ENCODE measurements at regions not wholly inside any gene's neighbourhood (a gene's known extent, or its start where the extent isn't known, plus 50 kb on each side); places are given as distances from the start of the nearest gene placed in this dataset.

DNA sequence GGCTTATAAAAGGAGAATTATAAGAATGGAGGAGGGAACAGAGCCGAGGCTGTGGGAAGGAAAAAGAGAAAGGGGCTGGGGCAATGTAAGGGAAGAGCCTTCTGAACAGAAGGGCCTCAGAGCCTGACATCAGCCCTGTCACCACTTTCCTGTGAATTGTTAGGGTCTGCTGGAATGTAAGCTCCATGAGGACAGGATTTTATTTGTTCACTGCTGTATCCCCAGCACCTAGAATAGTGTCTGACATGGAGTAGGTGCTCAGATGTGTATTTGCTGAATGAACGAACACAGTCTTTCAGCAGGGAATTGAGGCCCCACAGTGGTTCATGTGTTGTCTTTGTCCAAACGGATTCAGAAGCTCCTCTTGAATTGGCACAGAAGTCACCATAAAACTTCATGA lies 251.5 kb downstream of the OPA1 start:
- DNase-seq (ENCODE audit: low spot score) = no peak

DNA sequence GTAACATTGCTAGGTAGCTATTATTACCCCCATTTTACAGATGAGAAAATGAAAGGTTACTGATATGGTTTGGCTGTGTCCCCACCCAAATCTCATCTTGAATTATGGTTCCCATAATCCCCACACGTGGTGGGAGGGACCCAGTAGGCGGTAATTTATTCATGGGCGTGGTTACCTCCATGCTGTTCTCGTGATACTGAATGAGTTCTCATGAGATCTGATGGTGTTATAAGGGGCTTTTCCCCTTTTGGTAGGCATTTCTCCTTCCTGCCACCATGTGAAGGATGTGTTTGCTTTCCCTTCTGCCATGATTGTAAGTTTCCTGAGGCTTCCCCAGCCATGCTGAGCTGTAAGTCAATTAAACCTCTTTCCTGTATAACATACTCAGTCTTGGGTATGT lies 252.1 kb downstream of the OPA1 start:
- DNase-seq (ENCODE audit: low spot score) (no peak), ATAC-seq (no peak)

More for the DNA sequence above, 251.5 kb downstream of the OPA1 start:
- no peak for ATAC-seq

- ATAC-seq (no peak), DNase-seq (ENCODE audit: low spot score) (no peak)
Observed at GRCh38 chr3:193846569-193846968, 253.6 kb downstream of the OPA1 start.

- ATAC-seq (no peak), DNase-seq (ENCODE audit: low spot score) (no peak)
Observed at GRCh38 chr3:193847402-193847801, 254.4 kb downstream of the OPA1 start.

DNA sequence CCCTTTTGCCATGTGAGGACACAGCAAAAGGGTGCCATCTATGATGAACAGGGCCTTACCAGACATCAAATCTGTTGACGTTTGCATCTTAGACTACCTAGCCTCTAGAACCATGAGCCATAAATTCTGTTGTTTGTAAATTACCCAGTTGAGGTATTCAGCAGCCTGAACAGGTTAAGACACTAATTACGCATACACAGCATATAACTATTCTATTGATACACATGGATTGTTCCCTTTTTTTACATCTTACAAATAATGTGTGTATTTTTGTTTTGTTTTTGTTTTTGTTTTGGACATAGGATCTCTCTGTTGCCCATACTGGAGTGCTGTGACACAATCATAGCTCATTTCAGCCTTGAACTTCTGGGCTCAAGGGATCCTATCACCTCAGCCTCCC lies 255.5 kb downstream of the OPA1 start:
- no peak for ATAC-seq
- DNase-seq (ENCODE audit: low spot score) = no peak

- DNase-seq (ENCODE audit: low spot score) (no peak), ATAC-seq (no peak)
Observed at GRCh38 chr3:193850084-193850619, 257.1 kb downstream of the OPA1 start.

DNA sequence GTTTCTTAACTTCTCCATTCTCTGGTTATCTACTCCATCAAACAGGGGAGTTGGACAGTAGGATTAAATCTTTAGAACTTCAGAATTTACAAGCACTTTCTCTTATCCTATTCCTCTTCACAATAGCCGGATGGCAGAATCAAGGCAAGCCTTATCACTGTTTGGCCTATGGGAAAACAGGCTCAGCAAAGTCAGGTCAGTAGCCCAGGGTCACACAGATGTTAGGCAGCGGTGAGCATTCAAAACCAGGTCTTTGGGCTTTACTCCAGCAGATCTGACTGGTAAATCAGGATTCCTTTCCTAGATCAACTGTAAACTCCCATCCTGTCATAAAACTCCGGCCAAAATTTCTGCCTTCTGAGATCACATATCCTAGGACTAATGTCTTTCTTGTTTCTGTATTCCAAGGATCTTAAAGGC lies 258.4 kb downstream of the OPA1 start:
- ATAC-seq (peak; percentile 36), DNase-seq (ENCODE audit: low spot score) (no peak)

- no peak for ATAC-seq
- no peak for DNase-seq (ENCODE audit: low spot score)
Observed at GRCh38 chr3:193851941-193852674, 259.1 kb downstream of the OPA1 start.

DNA sequence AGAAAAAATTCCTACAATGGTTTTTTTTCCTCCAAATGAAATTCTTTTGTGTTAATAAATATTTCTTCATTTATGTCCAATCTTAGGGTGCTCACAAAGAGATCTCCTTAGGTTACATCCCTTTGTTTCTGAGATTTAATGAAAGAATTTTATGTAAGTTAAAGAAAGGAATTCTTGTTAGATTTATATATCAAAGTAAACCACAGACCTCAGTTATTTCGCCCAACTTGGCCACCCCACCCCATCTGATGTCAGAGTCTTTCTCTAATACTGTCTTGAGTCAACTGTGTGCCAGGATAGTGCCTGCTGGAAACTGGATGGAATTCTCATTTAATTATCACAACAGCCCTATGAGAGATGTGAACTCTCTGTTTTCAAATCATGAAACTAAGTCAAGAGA lies 259.9 kb downstream of the OPA1 start:
- no peak for ATAC-seq
- no peak for DNase-seq (ENCODE audit: low spot score)

- ATAC-seq (peak; percentile 57), DNase-seq (ENCODE audit: low spot score) (no peak)
Observed at GRCh38 chr3:193853511-193854219, 260.7 kb downstream of the OPA1 start.

DNA sequence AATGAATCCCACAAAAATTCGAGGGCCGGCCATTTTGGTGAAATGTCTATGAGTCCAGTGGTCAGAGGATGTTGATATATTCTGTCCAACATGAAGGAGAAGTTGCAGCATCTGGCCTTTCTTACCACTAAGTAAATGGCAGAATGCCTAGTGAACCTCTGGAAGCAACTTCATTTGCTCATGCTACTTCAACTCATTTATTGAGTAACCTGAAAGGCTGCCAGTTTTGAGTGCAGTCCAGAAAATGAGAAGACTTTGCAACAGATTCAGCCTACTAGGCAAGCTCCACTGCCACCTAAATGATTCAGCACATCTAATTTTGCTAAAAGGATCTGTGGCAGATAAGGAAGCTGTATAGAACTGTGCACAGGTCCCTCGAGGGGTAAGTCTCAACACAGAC lies 265.0 kb downstream of the OPA1 start:
- ATAC-seq (peak; percentile 87), DNase-seq (ENCODE audit: low spot score) (peak; percentile 63)

DNA sequence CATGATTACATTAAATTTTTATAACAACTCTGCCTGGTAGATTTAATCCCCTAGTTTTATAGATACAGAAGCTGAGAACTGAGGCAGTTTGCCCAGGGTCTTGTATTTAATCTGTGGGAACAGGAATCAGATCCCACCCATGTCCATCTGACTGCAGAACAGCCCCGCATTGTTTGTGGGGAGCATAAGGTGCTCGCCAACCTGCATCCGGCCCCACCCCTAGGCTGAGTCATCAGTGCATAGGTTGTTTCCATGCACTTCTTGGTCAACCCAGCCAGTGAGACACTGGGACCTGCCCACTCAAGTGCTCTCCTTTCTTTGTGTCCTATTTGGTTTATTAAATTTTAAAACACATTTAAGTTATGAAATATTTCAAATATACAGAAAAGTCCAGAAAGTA lies 266.2 kb downstream of the OPA1 start:
- DNase-seq (ENCODE audit: low spot score) (no peak), ATAC-seq (no peak)

GRCh38 chr3:193861012-193861411 lies 268.0 kb downstream of the OPA1 start:
- ATAC-seq (no peak), DNase-seq (ENCODE audit: low spot score) (no peak)

- no peak for DNase-seq (ENCODE audit: low spot score)
Observed at GRCh38 chr3:193862843-193863242, 269.8 kb downstream of the OPA1 start.

GRCh38 chr3:193863657-193864357 lies 270.8 kb downstream of the OPA1 start:
- DNase-seq (ENCODE audit: low spot score) (no peak), ATAC-seq (no peak)

More at GRCh38 chr3:193862843-193863242, 269.8 kb downstream of the OPA1 start:
- no peak for ATAC-seq

- DNase-seq (ENCODE audit: low spot score) (no peak), ATAC-seq (no peak)
Observed at GRCh38 chr3:193865339-193865738, 270.6 kb upstream of the HES1 start.

DNA sequence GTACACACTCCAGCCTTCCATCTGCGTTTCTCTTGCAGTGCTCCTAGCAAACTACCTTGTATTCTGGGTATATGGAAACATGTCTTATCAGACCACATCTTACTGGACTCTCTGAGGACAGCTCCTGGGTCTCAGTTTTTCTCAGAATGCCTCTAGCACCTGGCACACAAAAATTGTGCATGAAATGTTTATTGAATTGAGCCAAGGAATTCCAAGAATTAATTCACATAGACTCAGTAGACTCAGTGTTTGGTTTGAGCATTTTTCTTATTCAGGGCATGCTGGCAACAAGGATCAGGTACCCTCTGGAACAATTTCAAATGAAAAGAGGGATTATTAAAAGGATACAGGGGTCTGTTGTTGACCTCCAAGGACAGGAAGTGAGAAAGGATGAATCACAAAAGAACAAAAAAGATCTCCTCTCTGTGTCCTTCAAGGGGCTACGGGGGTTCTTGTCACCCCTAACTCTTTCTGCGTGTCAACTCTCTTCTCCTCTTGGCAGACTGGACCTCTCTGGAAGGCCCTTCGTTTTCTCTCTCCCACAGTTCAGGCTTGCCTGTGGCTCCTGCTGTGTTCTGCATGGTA lies 270.0 kb upstream of the HES1 start:
- no peak for ATAC-seq
- no peak for DNase-seq (ENCODE audit: low spot score)

DNA sequence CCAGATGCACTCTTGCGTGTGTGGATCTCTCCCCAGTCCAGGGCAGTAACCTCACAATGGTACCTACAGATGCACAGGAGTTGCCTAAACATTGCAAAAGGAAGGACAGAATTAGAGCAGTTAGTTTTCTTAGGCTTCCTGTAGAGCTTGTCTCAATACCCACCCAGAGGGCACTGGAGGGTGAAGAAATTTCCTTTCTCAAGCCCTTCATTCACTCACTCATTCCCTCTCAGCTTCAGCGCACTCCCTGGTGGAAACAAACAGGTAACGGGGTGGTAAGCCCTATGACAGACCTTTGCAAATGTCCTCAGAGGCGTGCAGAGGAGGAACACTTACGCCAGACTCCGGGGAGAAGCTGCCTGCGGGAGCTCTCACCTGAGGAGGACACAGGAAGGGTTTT lies 267.4 kb upstream of the HES1 start:
- no peak for DNase-seq (ENCODE audit: low spot score)
- ATAC-seq = no peak

- ATAC-seq (no peak), DNase-seq (ENCODE audit: low spot score) (no peak)
Observed at GRCh38 chr3:193869221-193870201, 266.4 kb upstream of the HES1 start.
